Epithelial cell of esophagus (primary cell): ENCODE measurements at regions not wholly inside any gene's neighbourhood (a gene's known extent, or its start where the extent isn't known, plus 50 kb on each side); places are given as distances from the start of the nearest gene placed in this dataset.

Experiments
- DNase-seq: peaks from one replicate; pipeline ENCODE4 v3.0.0; 2010; ENCODE audit warnings: low read depth
- H3K4me3 ChIP-seq: 2 replicates; pipeline ENCODE4 v1.5.1; 2011; ENCODE audit warnings: mild to moderate bottlenecking, low read length, control low read depth
- TF ChIP-seq, protein P1 (sequence below): IDR thresholded peaks from 2 replicates; pipeline ENCODE4 v1.5.1; 2011; ENCODE audit warnings: low read depth, mild to moderate bottlenecking, low read length, control low read depth, inconsistent platforms; ENCODE audit not compliant: insufficient read depth; ENCODE audit errors: missing control alignments

GRCh38 chrX:46447384-46447783, 97.8 kb downstream of the ZNF674 start:
- DNase-seq: peak; percentile 4
- TF ChIP-seq, protein P1, sequence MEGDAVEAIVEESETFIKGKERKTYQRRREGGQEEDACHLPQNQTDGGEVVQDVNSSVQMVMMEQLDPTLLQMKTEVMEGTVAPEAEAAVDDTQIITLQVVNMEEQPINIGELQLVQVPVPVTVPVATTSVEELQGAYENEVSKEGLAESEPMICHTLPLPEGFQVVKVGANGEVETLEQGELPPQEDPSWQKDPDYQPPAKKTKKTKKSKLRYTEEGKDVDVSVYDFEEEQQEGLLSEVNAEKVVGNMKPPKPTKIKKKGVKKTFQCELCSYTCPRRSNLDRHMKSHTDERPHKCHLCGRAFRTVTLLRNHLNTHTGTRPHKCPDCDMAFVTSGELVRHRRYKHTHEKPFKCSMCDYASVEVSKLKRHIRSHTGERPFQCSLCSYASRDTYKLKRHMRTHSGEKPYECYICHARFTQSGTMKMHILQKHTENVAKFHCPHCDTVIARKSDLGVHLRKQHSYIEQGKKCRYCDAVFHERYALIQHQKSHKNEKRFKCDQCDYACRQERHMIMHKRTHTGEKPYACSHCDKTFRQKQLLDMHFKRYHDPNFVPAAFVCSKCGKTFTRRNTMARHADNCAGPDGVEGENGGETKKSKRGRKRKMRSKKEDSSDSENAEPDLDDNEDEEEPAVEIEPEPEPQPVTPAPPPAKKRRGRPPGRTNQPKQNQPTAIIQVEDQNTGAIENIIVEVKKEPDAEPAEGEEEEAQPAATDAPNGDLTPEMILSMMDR: no peak
- H3K4me3 ChIP-seq: peak overlapping the region; percentile 62

GRCh38 chrX:46446727-46447378, 98.4 kb downstream of the ZNF674 start:
- DNase-seq: peak; percentile 53
- peak overlapping the region; percentile 62 for H3K4me3 ChIP-seq
- TF ChIP-seq, protein P1: no peak

GRCh38 chrX:46444011-46444410, 101.2 kb downstream of the ZNF674 start:
- peak; percentile 66 for DNase-seq
- no peak overlapping the region for H3K4me3 ChIP-seq
- TF ChIP-seq, protein P1: no peak

DNA sequence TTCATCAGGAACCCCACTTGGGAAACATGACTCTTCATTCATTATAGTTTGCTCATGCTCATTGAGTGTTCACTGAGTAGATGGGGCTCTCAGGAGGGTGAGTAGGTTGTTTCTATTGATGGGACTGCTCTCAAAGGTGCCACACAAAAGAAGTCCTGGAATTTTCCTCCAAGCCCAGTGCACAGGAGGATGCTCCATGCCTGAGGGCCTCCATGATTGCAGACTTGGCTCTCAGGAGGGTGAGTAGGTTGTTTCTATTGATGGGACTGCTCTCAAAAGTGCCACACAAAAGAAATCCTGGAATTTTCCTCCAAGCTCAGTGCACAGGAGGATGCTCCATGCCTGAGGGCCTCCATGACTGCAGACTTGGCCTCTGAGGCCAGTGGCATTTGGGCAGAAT, 108.5 kb downstream of the ZNF674 start:
- TF ChIP-seq, protein P1: no peak
- no peak for DNase-seq

DNA sequence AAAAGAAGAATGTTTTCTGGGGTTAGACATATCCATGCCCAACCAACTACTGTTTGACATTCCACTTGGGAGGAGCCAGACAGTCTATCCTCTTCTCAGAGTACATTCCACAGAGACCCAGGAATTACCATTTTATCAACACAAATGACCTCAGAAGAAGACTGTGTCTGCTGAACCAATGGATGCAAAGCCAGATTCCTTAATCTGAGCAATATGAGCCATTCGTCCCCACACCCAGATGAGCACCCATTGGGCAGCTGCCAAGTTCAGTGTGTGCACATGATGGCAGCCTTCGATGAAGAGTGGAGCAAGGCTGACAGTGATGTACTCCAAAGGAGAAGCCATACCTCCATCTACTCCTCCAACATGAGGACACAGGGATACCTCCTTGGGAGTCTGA, 111.3 kb downstream of the ZNF674 start:
- H3K4me3 ChIP-seq: no peak overlapping the region
- TF ChIP-seq, protein P1: no peak
- DNase-seq: no peak

More for the DNA sequence above, 108.5 kb downstream of the ZNF674 start:
- no peak overlapping the region for H3K4me3 ChIP-seq

DNA sequence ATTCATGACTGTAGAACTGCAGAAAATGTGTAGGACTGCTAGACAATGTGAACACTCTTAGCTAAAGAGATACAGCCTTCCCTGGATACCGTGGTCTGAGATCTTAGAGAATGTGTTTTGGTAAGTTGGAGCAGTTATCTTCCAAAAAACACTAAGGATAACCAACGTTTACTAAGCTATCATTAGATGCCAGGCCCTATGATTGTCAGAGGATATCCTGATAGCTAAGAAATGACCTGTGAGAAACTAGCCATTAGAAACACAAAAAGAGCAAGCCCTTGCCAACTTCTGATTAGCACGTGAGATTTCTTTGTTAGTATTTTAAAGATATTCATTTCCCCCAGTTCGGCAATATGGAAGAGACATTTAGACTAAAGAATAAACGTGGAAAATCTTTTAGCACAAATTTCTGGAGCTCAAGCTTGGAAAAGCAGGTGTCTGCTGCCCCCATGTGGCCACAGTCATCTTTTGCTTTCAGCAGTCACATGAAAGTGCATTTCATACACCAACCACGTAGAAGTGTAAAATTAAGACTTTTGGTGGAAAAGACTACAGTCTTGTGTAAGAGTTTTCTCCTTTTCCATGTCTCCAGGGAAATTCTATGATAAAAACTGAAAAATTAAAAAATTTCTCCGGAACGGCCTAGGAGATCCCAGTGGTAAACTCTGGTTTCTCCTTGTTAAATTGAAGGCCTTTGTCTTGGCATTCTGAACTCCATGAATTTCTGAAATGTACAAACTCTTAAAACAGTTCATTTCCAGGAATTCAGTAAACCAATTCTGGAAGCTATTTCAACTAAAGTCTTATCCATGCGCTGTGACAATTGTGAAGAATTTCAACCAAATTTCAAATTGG, 136.4 kb downstream of the ZNF674 start:
- TF ChIP-seq, protein P1: peak; percentile 74
- peak; percentile 61 for DNase-seq
- no peak overlapping the region for H3K4me3 ChIP-seq

DNA sequence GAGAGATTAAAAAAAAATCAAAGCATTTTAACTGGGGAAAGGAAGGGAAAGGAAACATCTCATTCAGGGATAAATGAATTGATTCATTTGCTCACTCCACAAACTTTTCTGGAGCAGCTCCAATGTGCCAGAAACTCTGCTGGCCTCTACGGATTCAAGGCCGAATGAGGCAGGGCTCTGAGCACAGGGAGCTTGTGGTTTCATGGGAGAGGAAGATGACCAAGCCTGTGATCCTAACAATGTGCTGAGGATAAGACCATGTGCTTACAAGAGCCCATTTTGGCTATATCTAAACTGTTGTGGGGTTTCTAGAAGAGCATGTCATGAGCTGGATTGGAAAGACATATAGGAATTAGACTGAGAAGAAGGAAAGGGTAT, 137.5 kb downstream of the ZNF674 start:
- H3K4me3 ChIP-seq: no peak overlapping the region
- TF ChIP-seq, protein P1: no peak
- DNase-seq: no peak
